HCT116 (cell line): ENCODE measurements at regions not wholly inside any gene's neighbourhood (a gene's known extent, or its start where the extent isn't known, plus 50 kb on each side); places are given as distances from the start of the nearest gene placed in this dataset.

Source experiments
- ATAC-seq: fragments of 200-7000 bp; cut with Tn5 transposase; 2 replicates; pipeline ENCODE4 v1.9.1; 2020; ENCODE audit warnings: mild to moderate bottlenecking, moderate library complexity
- BruUV-seq: library from RNA; stranded (reverse); fragments of 400-500 nt; replicated peaks from 2 replicates; lab custom pipeline; 2021; lab: Mats Ljungman, UMichigan
- CTCF ChIA-PET: fragments of 300-600 bp; sonication (Branson Sonifier 250); formaldehyde crosslinking; loops from one replicate; lab custom pipeline; 2021; ENCODE audit warnings: antibody characterized with exemption; lab: Charles Lee
- POLR2A ChIA-PET: fragments of 300-600, 350-600 bp; sonication (Branson Sonifier 250); formaldehyde crosslinking; loops from one replicate; lab custom pipeline; 2021; ENCODE audit warnings: antibody characterized with exemption; lab: Charles Lee
- RAD21 ChIA-PET, 2 experiments: fragments of 300-600 bp; sonication (Branson Sonifier 250); formaldehyde crosslinking; loops; one replicate each; lab custom pipeline; 2023; ENCODE audit warnings: low total read pairs in 2 of 2; ENCODE audit not compliant: uncharacterized antibody in 2 of 2, unreplicated experiment in 2 of 2, low non-redundant PET in 1 of 2; lab: Charles Lee
- DNase-seq: peaks from one replicate; pipeline ENCODE4 v3.0.0-alpha.2; 2010; ENCODE audit warnings: low read depth, low spot score
- H2AFZ ChIP-seq: fragments of 200-600 bp; shearing (Covaris generic), sonication (generic); 2 replicates; pipeline ENCODE4 v1.6.1; 2017; ENCODE audit warnings: low read depth, mixed run types, mixed read lengths, antibody characterized with exemption, low read length; ENCODE audit not compliant: poor library complexity, severe bottlenecking
- H3K27ac ChIP-seq: 2 replicates; pipeline ENCODE4 v1.5.1; 2012; ENCODE audit warnings: low read depth, low read length
- H3K27me3 ChIP-seq: fragments of 200-600 bp; sonication (generic); 2 replicates; pipeline ENCODE4 v1.6.1; 2016; ENCODE audit warnings: mixed run types, low read length, mixed read lengths; ENCODE audit not compliant: insufficient read depth
- H3K36me3 ChIP-seq, 2 experiments: fragments of 200-500 bp in 1 of 2; fragments of 200-600 bp in 1 of 2; sonication (Bioruptor generic) in 1 of 2; sonication (generic) in 1 of 2; 2 replicates each; pipeline versions ENCODE4 v1.5.1 to v1.6.1; 2014 to 2016; ENCODE audit warnings: low read length in 2 of 2, inconsistent platforms in 1 of 2, mixed read lengths in 1 of 2, mixed run types in 1 of 2; ENCODE audit not compliant: insufficient read depth in 2 of 2, control insufficient read depth in 1 of 2
- H3K4me1 ChIP-seq, 2 experiments: fragments of 200-600 bp in 1 of 2; sonication (generic) in 1 of 2; 2 replicates each; pipeline versions ENCODE4 v1.5.1 to v1.6.1; 2012 to 2017; ENCODE audit warnings: low read length in 2 of 2, inconsistent platforms in 1 of 2, mild to moderate bottlenecking in 1 of 2, mixed read lengths in 1 of 2, mixed run types in 1 of 2, moderate library complexity in 1 of 2; ENCODE audit not compliant: insufficient read depth in 2 of 2, control insufficient read depth in 1 of 2
- H3K4me2 ChIP-seq: fragments of 200-600 bp; sonication (generic); 2 replicates; pipeline ENCODE4 v1.6.1; 2017; ENCODE audit warnings: mixed run types, low read length, mixed read lengths
- H3K4me3 ChIP-seq, 2 experiments: fragments of 200-600 bp in 1 of 2; sonication (generic) in 1 of 2; replicated peaks in 1 of 2; 2 replicates each; pipeline ENCODE4 v1.5.1; 2011 to 2016; ENCODE audit warnings: low read length in 2 of 2, control low read depth in 1 of 2, low read depth in 1 of 2, mild to moderate bottlenecking in 1 of 2, mixed read lengths in 1 of 2, mixed run types in 1 of 2
- H3K79me2 ChIP-seq: fragments of 200-600 bp; sonication (generic); 2 replicates; pipeline ENCODE4 v1.6.1; 2017; ENCODE audit warnings: mild to moderate bottlenecking, mixed run types, low read length, moderate library complexity, mixed read lengths; ENCODE audit not compliant: insufficient read depth
- H3K9ac ChIP-seq: fragments of 200-600 bp; sonication (generic); 2 replicates; pipeline ENCODE4 v1.6.1; 2016; ENCODE audit warnings: low read length, mixed read lengths
- H3K9me2 ChIP-seq: fragments of 200-600 bp; sonication (generic), shearing (Covaris generic); 2 replicates; pipeline ENCODE4 v1.6.1; 2017; ENCODE audit warnings: mixed run types, mild to moderate bottlenecking, moderate library complexity; ENCODE audit not compliant: insufficient read depth
- H3K9me3 ChIP-seq, 2 experiments: fragments of 200-500 bp in 1 of 2; fragments of 200-600 bp in 1 of 2; sonication (Bioruptor generic) in 1 of 2; sonication (generic) in 1 of 2; 2 replicates each; pipeline ENCODE4 v1.6.1; 2014 to 2017; ENCODE audit warnings: low read length in 2 of 2, mixed read lengths in 2 of 2, inconsistent platforms in 1 of 2, low read depth in 1 of 2, mild to moderate bottlenecking in 1 of 2, mixed run types in 1 of 2, moderate library complexity in 1 of 2; ENCODE audit not compliant: control insufficient read depth in 1 of 2, insufficient read depth in 1 of 2
- H4K20me1 ChIP-seq: fragments of 200-600 bp; sonication (generic), shearing (Covaris generic); 2 replicates; pipeline ENCODE4 v1.6.1; 2017; ENCODE audit warnings: mixed run types, mild to moderate bottlenecking, moderate library complexity; ENCODE audit not compliant: insufficient read depth
- CBX3 ChIP-seq: IDR thresholded peaks from 2 replicates; pipeline ENCODE4 v1.6.1; 2012; ENCODE audit warnings: low read depth
- EGR1 ChIP-seq: IDR thresholded peaks from 2 replicates; pipeline ENCODE4 v1.6.1; 2012; ENCODE audit warnings: low read depth
- EZH2phosphoT487 ChIP-seq: fragments of 200-600 bp; IDR thresholded peaks from 2 replicates; pipeline ENCODE4 v1.6.1; 2018; ENCODE audit warnings: antibody characterized with exemption, borderline replicate concordance
- JUND ChIP-seq: IDR thresholded peaks from 2 replicates; pipeline ENCODE4 v1.6.1; 2012
- SIN3A ChIP-seq: IDR thresholded peaks from 2 replicates; pipeline ENCODE4 v1.6.1; 2012; ENCODE audit warnings: low read depth
- SP1 ChIP-seq: IDR thresholded peaks from 2 replicates; pipeline ENCODE4 v1.6.1; 2012; ENCODE audit warnings: low read depth
- SRF ChIP-seq: IDR thresholded peaks from 2 replicates; pipeline ENCODE4 v1.6.1; 2012; ENCODE audit warnings: low read depth
- ZNF274 ChIP-seq: fragments of 200-500 bp; sonication (Bioruptor generic); IDR thresholded peaks from 2 replicates; pipeline ENCODE4 v1.6.1; 2014; ENCODE audit warnings: mild to moderate bottlenecking, low read depth, low read length, inconsistent platforms
- intact Hi-C: fragments of 100-400 bp; cut with micrococcal nuclease; formaldehyde crosslinking; loops from 2 replicates; pipeline ENCODE4 v1.10.0; 2022
- TF ChIP-seq, protein P1 (sequence below): IDR thresholded peaks from 2 replicates; pipeline ENCODE4 v1.6.1; 2012
- TF ChIP-seq, protein P2 (sequence below): IDR thresholded peaks from 2 replicates; pipeline ENCODE4 v1.6.1; 2012; ENCODE audit warnings: low read depth
- TF ChIP-seq, protein P3 (sequence below), 3 experiments: fragments of 200-600 bp in 1 of 3; sonication (generic) in 1 of 3; IDR thresholded peaks in 2 of 3; conservative IDR thresholded peaks in 1 of 3; 2 replicates each; pipeline ENCODE4 v1.5.1; 2012 to 2017; ENCODE audit warnings: low read depth in 2 of 3, low read length in 2 of 3, antibody characterized with exemption in 1 of 3, borderline replicate concordance in 1 of 3, control low read depth in 1 of 3, mild to moderate bottlenecking in 1 of 3, mixed read lengths in 1 of 3, mixed run types in 1 of 3, moderate library complexity in 1 of 3; ENCODE audit not compliant: insufficient read depth in 1 of 3

DNA sequence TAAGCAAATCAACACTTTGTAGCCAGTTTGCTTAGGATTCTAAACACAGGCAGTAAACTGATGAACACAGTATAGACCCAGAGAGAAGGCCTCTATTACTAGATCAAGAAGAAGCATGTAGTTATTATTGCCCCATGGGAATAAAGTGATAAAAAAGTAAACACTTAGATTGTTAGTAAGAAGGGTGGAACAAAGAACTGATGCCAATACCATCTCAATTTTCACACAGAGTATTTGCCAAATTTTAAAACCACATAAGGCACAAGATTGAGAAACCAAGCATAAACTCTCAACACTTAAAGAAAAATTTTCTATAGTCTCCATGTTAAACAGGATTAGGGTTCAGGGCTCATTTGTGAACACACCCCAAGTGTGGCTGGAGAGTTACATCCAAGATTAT, 77.0 kb upstream of the SYT1 start:
- H3K79me2 ChIP-seq = no peaks in the 10 kb centered on the region
- ChIA-PET CTCF (no interaction called here), RAD21 (no interaction called here)
- no peak for DNase-seq
- BruUV-seq = no TSS peak
- TF ChIP-seq SRF = no peak
- TF ChIP-seq, all 23 proteins: peak for 0
- H3K4me3 ChIP-seq = no peak overlapping the region
- H2AFZ ChIP-seq = peak overlapping the region; percentile 3
- no peaks in the 10 kb centered on the region for H3K4me1 ChIP-seq
- H3K9me3 ChIP-seq = no peaks in the 10 kb centered on the region
- intact Hi-C loops = no loop called here
- H3K9ac ChIP-seq = no peak overlapping the region
- H3K27me3 ChIP-seq = no peaks in the 10 kb centered on the region
- H3K9me2 ChIP-seq = no peaks in the 10 kb centered on the region
- ATAC-seq = no peak
- POLR2A ChIA-PET = no interaction called here
- H3K4me2 ChIP-seq = no peak overlapping the region
- no peak overlapping the region for H3K27ac ChIP-seq
- no peaks in the 10 kb centered on the region for H4K20me1 ChIP-seq
- H3K36me3 ChIP-seq = no peaks in the 10 kb centered on the region

DNA sequence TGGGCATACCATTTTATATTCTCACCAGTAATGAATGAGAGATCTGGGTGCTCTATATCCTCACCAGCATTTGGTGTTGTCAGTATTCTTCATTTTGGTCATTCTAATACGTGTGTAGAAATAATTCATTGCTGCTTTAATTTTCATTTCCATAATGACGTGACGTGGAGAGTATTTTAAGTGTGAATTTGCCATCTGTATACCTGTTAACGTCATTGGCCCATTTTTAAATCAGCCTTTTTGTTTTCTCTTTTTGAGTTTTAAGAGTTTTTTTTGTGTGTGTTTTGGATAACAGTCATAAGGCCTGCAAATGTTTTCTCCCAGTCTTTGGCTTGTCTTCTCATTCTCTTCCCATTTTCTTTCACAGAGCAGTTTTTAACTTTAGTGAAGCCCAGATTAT, 74.4 kb upstream of the SYT1 start:
- TF ChIP-seq, protein P1, sequence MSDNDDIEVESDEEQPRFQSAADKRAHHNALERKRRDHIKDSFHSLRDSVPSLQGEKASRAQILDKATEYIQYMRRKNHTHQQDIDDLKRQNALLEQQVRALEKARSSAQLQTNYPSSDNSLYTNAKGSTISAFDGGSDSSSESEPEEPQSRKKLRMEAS = no peak
- TF ChIP-seq EZH2phosphoT487 (no peak), JUND (no peak), CBX3 (no peak), ZNF274 (no peak), SIN3A (no peak), SP1 (no peak), EGR1 (no peak)
- TF ChIP-seq, protein P2, sequence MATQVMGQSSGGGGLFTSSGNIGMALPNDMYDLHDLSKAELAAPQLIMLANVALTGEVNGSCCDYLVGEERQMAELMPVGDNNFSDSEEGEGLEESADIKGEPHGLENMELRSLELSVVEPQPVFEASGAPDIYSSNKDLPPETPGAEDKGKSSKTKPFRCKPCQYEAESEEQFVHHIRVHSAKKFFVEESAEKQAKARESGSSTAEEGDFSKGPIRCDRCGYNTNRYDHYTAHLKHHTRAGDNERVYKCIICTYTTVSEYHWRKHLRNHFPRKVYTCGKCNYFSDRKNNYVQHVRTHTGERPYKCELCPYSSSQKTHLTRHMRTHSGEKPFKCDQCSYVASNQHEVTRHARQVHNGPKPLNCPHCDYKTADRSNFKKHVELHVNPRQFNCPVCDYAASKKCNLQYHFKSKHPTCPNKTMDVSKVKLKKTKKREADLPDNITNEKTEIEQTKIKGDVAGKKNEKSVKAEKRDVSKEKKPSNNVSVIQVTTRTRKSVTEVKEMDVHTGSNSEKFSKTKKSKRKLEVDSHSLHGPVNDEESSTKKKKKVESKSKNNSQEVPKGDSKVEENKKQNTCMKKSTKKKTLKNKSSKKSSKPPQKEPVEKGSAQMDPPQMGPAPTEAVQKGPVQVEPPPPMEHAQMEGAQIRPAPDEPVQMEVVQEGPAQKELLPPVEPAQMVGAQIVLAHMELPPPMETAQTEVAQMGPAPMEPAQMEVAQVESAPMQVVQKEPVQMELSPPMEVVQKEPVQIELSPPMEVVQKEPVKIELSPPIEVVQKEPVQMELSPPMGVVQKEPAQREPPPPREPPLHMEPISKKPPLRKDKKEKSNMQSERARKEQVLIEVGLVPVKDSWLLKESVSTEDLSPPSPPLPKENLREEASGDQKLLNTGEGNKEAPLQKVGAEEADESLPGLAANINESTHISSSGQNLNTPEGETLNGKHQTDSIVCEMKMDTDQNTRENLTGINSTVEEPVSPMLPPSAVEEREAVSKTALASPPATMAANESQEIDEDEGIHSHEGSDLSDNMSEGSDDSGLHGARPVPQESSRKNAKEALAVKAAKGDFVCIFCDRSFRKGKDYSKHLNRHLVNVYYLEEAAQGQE = no peak
- TF ChIP-seq, protein P3, sequence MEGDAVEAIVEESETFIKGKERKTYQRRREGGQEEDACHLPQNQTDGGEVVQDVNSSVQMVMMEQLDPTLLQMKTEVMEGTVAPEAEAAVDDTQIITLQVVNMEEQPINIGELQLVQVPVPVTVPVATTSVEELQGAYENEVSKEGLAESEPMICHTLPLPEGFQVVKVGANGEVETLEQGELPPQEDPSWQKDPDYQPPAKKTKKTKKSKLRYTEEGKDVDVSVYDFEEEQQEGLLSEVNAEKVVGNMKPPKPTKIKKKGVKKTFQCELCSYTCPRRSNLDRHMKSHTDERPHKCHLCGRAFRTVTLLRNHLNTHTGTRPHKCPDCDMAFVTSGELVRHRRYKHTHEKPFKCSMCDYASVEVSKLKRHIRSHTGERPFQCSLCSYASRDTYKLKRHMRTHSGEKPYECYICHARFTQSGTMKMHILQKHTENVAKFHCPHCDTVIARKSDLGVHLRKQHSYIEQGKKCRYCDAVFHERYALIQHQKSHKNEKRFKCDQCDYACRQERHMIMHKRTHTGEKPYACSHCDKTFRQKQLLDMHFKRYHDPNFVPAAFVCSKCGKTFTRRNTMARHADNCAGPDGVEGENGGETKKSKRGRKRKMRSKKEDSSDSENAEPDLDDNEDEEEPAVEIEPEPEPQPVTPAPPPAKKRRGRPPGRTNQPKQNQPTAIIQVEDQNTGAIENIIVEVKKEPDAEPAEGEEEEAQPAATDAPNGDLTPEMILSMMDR (IDR thresholded peaks at IDR 0.05 in 2 of 3, conservative IDR thresholded peaks at IDR 0.05 in 1 of 3; ENCODE audit: borderline replicate concordance in 1 of 3, insufficient read depth in 1 of 3, low read depth in 2 of 3, low read length in 2 of 3) = no peak
- H3K36me3 ChIP-seq = no peaks in the 10 kb centered on the region
- RAD21 ChIA-PET = no interaction called here
- H3K9ac ChIP-seq = no peak overlapping the region
- no peak overlapping the region for H3K27ac ChIP-seq
- intact Hi-C loops = no loop called here
- BruUV-seq = no TSS peak
- CTCF ChIA-PET = no interaction called here
- POLR2A ChIA-PET = no interaction called here
- no peaks in the 10 kb centered on the region for H3K27me3 ChIP-seq
- H4K20me1 ChIP-seq = no peaks in the 10 kb centered on the region
- H3K4me3 ChIP-seq = no peak overlapping the region
- no peaks in the 10 kb centered on the region for H3K9me2 ChIP-seq
- ATAC-seq (no peak), DNase-seq (no peak)
- no peaks in the 10 kb centered on the region for H3K4me1 ChIP-seq
- no peaks in the 10 kb centered on the region for H3K9me3 ChIP-seq
- H3K4me2 ChIP-seq = no peak overlapping the region
- H3K79me2 ChIP-seq = no peaks in the 10 kb centered on the region
- no peak overlapping the region for H2AFZ ChIP-seq
